GM21786 (cell line): ENCODE measurements at regions not wholly inside any gene's neighbourhood (a gene's known extent, or its start where the extent isn't known, plus 50 kb on each side); places are given as distances from the start of the nearest gene placed in this dataset.

ENCODE experiments used
- ATAC-seq: cut with Tn5 transposase; IDR thresholded peaks from one replicate; pipeline ENCODE4 v1.9.1; 2021; ENCODE audit not compliant: unreplicated experiment

- no peak for ATAC-seq
Measured at GRCh38 chr18:24930971-24931370, 421.0 kb downstream of the ZNF521 start.

DNA sequence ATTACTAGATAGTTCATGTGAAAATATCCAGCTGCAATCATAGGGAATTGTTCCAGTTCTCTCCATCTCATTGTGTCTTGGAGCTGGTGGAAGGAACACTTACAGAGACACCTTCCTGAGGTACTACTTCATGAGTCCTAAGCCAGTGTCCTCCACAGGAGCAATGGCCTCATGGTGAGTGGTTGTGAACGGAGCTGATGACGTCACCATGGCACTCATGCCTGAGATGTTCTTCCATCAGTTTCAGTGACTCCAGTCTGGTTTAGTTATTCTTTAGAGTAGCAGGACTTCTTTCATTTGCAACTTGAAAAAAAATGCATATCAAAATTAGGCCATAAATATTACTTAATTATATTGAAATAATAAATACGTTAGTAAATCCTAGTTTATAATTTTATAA is 418.6 kb downstream of the ZNF521 start:
- no peak for ATAC-seq

- no peak for ATAC-seq
Measured at GRCh38 chr18:24934258-24934932, 417.6 kb downstream of the ZNF521 start.

DNA sequence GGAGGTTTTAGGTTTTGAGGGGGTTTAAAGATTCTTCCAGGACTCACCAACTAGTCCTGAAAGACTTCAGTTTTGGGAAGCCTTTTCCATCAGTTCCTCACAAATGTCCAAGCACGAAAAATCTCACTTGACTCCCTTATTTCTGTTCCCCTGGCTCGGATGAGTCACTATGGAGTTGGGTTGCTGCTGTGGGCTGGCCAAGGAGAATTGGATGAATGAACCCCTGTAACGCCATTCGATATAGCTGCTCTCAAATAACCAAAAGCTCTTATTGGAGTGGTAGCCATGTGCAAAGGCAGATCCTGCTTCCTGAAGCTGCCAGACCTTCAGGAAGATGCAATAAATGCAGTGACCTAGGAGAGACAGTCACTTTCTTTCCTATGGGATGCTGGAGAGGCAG is 417.0 kb downstream of the ZNF521 start:
- no peak for ATAC-seq

- no peak for ATAC-seq
Measured at GRCh38 chr18:24935896-24936295, 416.1 kb downstream of the ZNF521 start.

- no peak for ATAC-seq
Measured at GRCh38 chr18:24936691-24937090, 415.3 kb downstream of the ZNF521 start.

DNA sequence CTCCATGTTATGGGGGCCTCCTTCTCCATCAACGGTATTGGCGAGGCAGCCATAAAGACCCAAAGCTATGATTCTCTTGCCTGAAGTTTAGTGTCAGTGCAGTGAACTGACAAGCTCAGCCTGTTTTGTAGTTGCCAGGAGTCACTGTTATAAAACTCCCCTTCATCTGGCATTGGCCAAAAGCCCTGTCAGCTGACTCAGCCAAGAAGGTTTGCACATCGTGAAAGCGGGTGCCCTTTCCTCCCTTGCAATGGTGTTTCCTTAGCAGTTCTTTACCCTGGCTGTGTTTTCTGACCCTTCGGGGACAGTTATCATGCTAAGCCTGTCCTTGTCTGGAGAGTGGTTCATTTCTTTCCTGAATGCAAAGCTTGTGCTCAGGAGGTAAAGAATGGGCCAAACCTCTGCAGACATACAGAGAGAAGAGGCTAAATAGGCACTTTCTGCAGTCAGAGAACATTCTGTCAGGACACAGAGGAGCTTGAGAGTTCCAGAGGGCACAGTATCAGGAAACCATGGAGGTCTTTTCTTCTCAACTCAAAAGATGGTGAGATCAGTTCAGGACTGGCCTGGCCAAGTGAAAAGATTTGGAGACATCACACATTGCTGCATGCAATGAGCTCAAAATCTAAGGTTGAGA is 414.2 kb downstream of the ZNF521 start:
- ATAC-seq: no peak

DNA sequence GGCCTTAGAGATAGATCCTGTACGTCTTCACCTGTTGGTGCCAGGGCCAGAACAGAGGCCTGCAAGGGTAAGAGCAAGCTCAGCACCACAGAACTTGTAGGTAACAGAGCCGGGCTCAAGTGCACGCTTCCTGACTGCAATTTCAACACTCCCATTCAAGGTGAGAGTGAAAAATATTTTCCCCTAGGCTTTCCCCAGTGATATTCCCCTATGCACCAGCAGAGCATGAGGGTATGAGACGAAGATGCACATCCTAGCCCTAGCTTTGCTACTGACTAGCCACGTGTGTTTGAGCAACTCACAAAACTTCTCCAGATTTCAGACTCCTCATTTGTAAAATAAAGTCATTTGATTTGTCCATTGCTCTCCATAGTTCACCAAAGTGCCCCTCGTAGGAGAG is 411.6 kb downstream of the ZNF521 start:
- no peak for ATAC-seq

- ATAC-seq: no peak
Measured at GRCh38 chr18:24941174-24941951, 410.6 kb downstream of the ZNF521 start.

DNA sequence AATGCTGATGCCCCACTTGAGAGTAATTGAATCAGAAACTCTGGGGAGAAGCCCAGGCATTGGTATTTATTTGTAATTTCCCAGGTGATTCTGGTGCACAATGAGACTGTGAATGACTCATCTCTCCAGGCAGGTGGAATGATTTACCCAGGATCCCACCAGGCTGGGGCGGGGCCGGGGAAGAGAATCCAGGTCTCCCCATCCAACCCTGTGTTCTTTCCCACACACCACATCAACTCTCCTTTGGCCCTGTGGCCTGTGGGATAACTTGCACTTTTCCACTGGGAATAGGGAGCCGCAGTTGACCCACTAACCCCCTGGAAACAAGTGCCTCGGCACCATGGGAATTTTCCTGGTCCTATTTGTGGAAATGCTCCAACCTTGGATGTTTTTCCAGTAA is 409.8 kb downstream of the ZNF521 start:
- ATAC-seq: no peak

GRCh38 chr18:24947521-24948305 is 404.3 kb downstream of the ZNF521 start:
- ATAC-seq: no peak

DNA sequence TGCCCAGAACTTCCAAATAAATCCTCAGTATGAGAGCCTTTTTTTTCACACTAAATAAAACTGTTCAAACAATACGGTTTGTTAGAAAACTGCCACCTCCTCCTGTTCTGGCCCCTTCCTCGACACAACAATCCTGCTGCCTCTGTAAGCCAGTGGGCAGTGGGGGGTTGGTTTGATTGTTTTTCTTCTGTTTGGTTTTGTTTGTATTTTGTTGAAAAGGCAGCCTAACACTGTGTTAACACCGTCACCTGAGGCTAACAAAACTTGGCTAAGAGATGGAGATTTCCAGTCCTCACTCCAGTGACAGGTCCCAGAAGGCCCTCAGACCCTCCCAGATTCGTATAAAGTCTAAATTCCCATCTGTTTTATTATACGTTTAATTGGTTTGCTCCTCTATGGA is 402.1 kb downstream of the ZNF521 start:
- no peak for ATAC-seq

DNA sequence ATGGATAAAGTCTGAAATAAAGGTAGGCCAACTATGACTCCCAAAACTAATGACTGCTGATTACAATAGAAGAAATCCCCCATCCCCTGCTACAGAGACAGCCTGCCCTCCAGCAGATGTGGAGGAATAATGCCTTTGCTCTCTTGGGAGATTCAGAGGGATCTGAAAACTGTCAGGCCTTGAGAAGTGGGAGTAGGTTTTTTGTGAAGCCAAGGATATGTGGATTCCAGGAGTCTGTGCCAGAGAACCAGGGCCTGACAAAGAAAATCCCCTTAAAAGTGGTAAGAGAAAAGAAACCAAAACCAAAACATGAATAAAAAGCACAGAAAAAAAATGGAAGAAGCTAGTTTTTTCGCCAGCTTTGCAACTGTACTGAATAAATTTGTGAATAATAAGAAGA is 397.6 kb downstream of the ZNF521 start:
- ATAC-seq: no peak

DNA sequence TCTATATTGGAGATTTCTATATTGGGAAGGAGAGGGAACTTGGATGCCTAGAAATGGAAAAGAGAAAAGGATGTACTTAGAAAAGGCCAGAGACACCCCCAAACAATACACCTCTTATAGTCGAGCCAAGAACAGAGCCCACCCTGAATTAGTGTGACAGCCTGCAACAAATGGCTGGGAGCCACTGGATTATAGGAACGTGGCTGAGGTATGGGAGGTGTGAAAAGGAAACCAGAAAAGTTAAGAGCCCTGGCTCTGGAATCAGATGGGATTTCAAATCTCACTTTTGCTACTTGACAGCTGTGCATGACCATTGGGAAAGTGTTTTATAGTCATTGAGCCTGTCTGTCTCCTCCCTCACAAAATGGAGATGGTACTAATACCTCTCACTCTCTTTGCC is 394.0 kb downstream of the ZNF521 start:
- ATAC-seq: no peak

DNA sequence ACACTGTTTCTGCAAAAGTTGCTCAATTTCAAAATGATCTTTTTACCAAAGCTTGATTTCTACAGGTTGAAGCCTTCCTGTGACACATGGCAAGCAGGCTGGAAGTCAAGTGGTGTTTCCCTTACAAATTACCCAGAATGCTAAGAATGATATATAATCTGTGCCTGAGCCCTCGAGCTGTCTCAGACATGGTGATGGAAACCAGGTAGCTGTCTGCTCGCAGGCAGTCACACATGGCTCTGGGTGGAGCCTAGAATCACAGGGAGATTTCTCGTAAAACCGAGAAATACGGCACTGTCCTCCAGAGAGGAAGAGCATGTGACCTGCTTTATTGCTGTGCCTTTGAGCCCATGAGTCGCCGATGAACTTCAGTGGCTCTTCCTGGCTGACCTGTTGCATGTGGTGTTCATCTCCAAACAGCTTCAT is 392.9 kb downstream of the ZNF521 start:
- ATAC-seq: no peak

- ATAC-seq: peak; percentile 82
Measured at GRCh38 chr18:24964216-24964615, 387.8 kb downstream of the ZNF521 start.

GRCh38 chr18:24968238-24968775 is 383.7 kb downstream of the ZNF521 start:
- ATAC-seq: no peak

- no peak for ATAC-seq
Measured at GRCh38 chr18:24972577-24972976, 379.4 kb downstream of the ZNF521 start.

- no peak for ATAC-seq
Measured at GRCh38 chr18:24974431-24974830, 377.5 kb downstream of the ZNF521 start.

DNA sequence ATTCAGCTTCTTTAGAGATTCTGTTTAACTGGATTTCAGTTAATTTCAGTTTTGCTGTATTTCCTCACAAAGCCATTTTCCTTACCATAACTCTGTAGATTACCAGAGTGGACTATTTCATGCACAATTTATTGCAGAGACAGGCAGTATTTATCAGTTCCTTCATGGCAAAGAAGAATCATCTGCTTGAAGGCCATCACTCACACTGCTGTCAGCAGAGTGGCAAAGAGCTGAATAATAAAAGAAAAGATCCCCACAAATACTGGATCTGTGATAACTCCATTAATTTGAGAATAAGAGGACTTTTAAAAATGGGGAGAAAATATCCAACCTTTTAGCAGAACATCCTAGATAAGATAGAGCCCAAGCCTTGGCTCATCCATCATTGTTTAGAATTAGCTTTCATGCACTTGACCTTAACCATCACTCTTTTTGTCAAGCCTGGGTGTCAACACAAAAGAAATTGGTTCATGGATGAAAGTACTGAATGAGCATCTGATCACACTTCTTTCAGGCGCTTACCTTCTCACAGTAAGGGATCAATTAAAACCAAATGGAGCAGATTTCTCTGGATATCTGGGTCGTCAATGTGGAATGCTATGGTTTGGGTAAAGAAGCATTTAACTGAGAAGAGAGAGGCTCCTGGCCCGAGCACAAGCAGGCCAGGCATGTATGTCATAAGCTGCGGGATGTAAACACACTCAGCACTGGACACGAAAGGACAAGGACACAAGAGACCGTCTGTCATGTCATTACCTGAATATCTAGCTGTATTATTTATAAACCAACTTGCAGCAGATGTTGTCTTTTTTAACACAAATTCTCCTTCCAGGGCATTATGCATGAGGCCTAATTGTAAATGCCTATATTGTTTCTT is 376.2 kb downstream of the ZNF521 start:
- no peak for ATAC-seq
